ENCODE measurements at regions not wholly inside any gene's neighbourhood (a gene's known extent, or its start where the extent isn't known, plus 50 kb on each side); places are given as distances from the start of the nearest gene placed in this dataset.

DNA sequence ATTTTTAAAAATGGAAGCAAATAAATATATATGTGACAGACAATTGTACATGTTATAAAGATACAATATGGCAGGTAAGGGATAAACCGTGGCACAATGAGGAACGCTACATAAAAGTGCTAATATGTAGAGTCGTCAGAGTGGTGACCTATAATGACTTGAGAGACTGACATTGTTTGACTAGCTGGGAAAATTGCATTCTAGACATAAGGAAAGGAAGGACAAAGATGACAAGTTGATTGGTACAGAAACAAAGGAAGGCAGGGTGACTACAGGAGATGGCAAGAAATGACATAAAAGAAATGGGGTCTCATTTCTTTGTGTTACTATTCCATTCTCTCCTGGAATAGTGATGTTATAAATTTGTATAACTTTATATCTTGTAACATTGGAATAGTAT lies 420.4 kb downstream of the DSC3 start:
- TF ChIP-seq, protein P1, sequence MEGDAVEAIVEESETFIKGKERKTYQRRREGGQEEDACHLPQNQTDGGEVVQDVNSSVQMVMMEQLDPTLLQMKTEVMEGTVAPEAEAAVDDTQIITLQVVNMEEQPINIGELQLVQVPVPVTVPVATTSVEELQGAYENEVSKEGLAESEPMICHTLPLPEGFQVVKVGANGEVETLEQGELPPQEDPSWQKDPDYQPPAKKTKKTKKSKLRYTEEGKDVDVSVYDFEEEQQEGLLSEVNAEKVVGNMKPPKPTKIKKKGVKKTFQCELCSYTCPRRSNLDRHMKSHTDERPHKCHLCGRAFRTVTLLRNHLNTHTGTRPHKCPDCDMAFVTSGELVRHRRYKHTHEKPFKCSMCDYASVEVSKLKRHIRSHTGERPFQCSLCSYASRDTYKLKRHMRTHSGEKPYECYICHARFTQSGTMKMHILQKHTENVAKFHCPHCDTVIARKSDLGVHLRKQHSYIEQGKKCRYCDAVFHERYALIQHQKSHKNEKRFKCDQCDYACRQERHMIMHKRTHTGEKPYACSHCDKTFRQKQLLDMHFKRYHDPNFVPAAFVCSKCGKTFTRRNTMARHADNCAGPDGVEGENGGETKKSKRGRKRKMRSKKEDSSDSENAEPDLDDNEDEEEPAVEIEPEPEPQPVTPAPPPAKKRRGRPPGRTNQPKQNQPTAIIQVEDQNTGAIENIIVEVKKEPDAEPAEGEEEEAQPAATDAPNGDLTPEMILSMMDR (IDR thresholded peaks at IDR 0.05), result no peak

DNA sequence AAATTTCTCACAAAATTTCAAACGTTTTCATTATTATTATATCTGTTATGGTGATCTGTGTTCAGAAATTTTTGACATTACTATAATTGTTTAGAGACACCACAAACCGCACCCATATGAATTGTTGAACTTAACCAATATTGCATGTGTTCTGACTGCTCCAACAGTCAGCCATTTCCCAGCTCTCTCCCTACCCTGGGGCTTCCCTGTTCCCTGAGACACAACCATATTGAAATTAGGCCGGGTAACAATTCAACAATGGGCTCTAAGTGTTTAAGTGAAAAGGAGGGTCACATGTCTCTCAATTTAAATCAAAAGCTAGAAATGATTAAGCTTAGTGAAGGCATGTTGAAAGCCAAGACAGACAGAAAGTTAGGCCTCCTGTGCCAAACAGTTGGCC lies 424.0 kb downstream of the DSC3 start:
- TF ChIP-seq, protein P1 (IDR thresholded peaks at IDR 0.05), result no peak

DNA sequence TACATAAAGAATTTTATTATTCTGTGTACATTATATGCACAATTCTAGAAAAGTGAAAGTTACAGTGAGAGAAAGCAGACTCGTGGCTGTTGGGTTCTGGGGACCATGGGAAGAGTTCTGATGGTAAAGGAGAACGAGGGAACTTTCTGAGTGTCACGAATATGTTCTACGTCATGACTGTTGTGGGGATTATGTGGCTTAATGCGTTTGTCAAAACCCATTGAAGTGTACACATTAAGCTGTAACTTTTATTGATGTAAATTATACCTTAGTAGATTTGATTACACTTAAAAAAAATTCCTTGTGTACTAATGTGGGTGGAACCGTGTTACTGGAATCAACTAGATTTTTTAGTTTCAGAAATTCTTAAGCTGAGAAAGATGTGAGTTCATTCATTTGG lies 426.1 kb downstream of the DSC3 start:
- TF ChIP-seq, protein P1 (IDR thresholded peaks at IDR 0.05), result no peak

DNA sequence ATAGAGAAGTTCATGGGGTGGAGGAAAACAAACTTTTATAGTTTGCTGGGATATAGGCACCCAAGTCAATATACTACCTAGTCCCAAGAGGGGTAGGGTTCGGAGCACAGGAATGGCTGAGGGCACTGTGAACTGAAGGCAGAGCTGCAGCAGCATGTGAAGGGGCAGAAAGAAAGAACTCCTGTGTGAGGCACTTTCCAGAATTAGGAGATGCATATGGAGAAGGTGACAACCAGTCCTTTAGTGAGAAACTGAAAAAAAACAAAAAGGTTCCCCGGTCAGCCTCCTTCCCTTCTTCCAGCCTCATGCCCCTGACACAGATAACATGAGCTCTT lies 429.1 kb downstream of the DSC3 start:
- TF ChIP-seq, protein P1 (IDR thresholded peaks at IDR 0.05), result no peak

DNA sequence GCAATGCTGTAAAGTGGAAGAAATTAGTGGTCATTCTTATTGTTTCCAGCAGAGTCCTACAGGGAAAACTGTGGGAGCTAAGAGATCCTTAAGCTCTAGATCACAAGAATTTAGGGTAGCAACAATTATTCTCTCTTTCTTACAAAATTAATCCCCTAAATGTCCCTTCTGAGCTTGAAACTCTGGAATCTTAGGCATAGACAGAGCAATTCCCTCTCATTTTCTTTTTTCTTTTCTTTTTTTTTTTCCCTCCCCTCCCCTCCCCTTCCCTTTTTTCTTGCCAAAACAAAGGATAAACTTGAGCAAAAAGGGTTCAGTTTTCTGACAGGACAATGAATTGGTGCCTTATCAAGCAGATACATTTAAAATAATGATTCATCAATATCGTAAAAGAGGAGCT lies 441.0 kb downstream of the DSC3 start:
- TF ChIP-seq, protein P1 (IDR thresholded peaks at IDR 0.05), result no peak

DNA sequence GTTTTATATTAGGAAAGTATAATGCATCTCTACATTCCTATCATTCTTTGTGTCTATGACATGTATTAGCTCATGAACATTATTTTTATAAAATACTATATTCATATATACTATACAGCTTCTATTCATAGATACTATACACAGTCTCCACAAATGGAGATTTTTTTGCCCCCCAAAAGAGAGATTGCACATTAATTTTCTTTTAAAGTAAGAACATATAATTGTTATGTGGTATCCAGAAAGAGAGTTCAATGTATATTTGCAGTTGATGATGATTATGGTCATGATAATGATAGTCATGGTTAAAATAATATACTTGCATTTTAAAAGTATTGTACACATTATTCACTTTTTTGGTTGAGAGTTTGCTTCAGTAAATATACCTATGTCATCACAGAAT lies 445.3 kb downstream of the DSC3 start:
- TF ChIP-seq, protein P1 (IDR thresholded peaks at IDR 0.05), result no peak

DNA sequence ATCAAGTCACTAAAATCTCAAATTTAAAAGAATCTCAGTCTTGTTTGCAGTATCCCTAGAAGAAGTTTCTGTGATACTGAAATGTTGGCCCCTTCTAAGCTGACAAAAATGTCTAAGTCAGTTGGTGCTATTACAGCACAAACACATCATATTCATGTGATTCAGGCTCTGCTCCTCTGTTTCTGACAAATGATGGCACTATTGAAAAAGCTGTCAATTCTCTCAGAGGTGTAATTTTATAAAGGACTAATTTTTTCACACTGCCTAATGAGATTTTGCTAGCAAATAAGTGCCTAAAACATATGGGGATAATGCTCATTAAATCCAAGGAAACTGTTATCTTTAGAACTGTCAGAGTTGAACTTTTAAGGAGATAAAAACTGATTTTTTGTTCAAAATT lies 445.9 kb downstream of the DSC3 start:
- TF ChIP-seq, protein P1 (IDR thresholded peaks at IDR 0.05), result no peak

DNA sequence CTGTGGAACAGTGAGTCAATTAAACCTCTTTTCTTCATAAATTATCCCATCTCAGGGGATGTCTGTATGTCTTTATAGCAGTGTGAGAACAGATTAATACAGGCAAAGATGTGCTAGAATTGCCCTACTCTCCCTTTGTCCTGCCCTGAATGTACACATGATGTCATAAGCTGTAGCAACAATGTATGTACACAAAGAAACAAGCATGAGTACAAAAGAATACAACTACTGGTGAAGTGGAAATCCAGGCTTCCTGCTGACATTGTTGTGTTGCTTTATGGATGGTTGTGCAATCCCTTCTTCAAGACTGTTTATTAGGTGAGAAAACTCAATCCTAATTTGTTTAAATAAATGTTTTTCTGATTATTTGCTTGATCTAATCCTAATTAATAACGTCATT lies 446.6 kb downstream of the DSC3 start:
- TF ChIP-seq, protein P1 (IDR thresholded peaks at IDR 0.05), result no peak
